A549 (cell line): ENCODE measurements at regions not wholly inside any gene's neighbourhood (a gene's known extent, or its start where the extent isn't known, plus 50 kb on each side); places are given as distances from the start of the nearest gene placed in this dataset.

Experiments used
- ATAC-seq, 2 experiments: fragments of 200-7000 bp in 1 of 2; fragments of >200 bp in 1 of 2; cut with Nextera tagmentation in 1 of 2; cut with Tn5 transposase in 1 of 2; 3 replicates each; pipeline versions ENCODE4 v1.8.0 to v1.9.1; 2018 to 2020; ENCODE audit warnings: mild to moderate bottlenecking in 1 of 2, moderate library complexity in 1 of 2
- CTCF ChIA-PET: fragments of 300-600 bp; sonication (Branson Sonifier 250); formaldehyde crosslinking; extraction: SDS; loops from one replicate; lab custom pipeline; 2021; ENCODE audit warnings: antibody characterized with exemption, inconsistent platforms; lab: Yijun Ruan, JAX
- POLR2A ChIA-PET: fragments of 350-600 bp; formaldehyde crosslinking; extraction: SDS; loops from one replicate; lab custom pipeline; 2021; ENCODE audit warnings: antibody characterized with exemption, inconsistent platforms; lab: Yijun Ruan, JAX
- DNase-seq, 2 experiments: peaks; one replicate each; pipeline versions ENCODE4 v3.0.0 to v3.0.0-alpha.2; 2011 to 2016; ENCODE audit warnings: low read depth in 1 of 2, low spot score in 1 of 2
- FAIRE-seq: peaks from 2 replicates; lab custom pipeline; 2011; peaks lifted over from hg19 to GRCh38; lab: Jason Lieb, UNC
- H3K27ac ChIP-seq, 2 experiments: fragments of >200 bp; sonication (Bioruptor Twin); formaldehyde crosslinking; 3 replicates each; pipeline ENCODE4 v1.5.1; 2016 to 2017
- H3K4me1 ChIP-seq: fragments of >200 bp; sonication (Bioruptor Twin); formaldehyde crosslinking; 3 replicates; pipeline ENCODE4 v1.6.1; 2016
- H3K4me2 ChIP-seq: fragments of >200 bp; sonication (Bioruptor Twin); formaldehyde crosslinking; 3 replicates; pipeline ENCODE4 v1.6.1; 2016
- H3K4me3 ChIP-seq: fragments of >200 bp; sonication (Bioruptor Twin); formaldehyde crosslinking; 3 replicates; pipeline ENCODE4 v1.5.1; 2016
- H3K9me3 ChIP-seq: fragments of >200 bp; sonication (Bioruptor Twin); formaldehyde crosslinking; 3 replicates; pipeline ENCODE4 v1.6.1; 2016
- ATOH8 ChIP-seq: fragments of 250-450 bp; sonication (Bioruptor Pico); IDR thresholded peaks from 2 replicates; pipeline ENCODE4 v1.5.0; 2020; ENCODE audit warnings: low read depth, mild to moderate bottlenecking, moderate library complexity
- CBX2 ChIP-seq: fragments of 200-600 bp; sonication (generic); IDR thresholded peaks from 2 replicates; pipeline ENCODE4 v1.6.1; 2016; ENCODE audit warnings: low read depth, mild to moderate bottlenecking, borderline replicate concordance
- FOSL2 ChIP-seq, 2 experiments: fragments of 450-650 bp in 1 of 2; fragments of >200 bp in 1 of 2; sonication (Bioruptor Twin) in 1 of 2; formaldehyde crosslinking; IDR thresholded peaks; 2 replicates each; pipeline versions ENCODE4 v1.5.0 to v1.6.1; 2016 to 2020; ENCODE audit warnings: mild to moderate bottlenecking in 1 of 2, moderate library complexity in 1 of 2
- HDAC2 ChIP-seq: fragments of 200-600 bp; sonication (generic); IDR thresholded peaks from 2 replicates; pipeline ENCODE4 v1.6.1; 2016
- HEYL ChIP-seq: fragments of 250-450 bp; sonication (Bioruptor Pico); IDR thresholded peaks from 2 replicates; pipeline ENCODE4 v1.8.0; 2021; ENCODE audit warnings: mild to moderate bottlenecking, moderate library complexity
- HOXB13 ChIP-seq: fragments of 250-450 bp; sonication (Bioruptor Pico); IDR thresholded peaks from 2 replicates; pipeline ENCODE4 v1.5.0; 2020; ENCODE audit warnings: low read depth, mild to moderate bottlenecking, moderate library complexity
- JUNB ChIP-seq: fragments of >200 bp; sonication (Bioruptor Twin); formaldehyde crosslinking; IDR thresholded peaks from 2 replicates; pipeline ENCODE4 v1.6.1; 2016
- KDM5A ChIP-seq: fragments of 200-600 bp; sonication (generic); IDR thresholded peaks from 2 replicates; pipeline ENCODE4 v1.6.1; 2016; ENCODE audit warnings: antibody characterized with exemption, mild to moderate bottlenecking
- MAFK ChIP-seq: fragments of 450-650 bp; IDR thresholded peaks from 2 replicates; pipeline ENCODE4 v1.6.1; 2014; ENCODE audit not compliant: partially characterized antibody
- MAZ ChIP-seq: fragments of 150-350 bp; IDR thresholded peaks from 2 replicates; pipeline ENCODE4 v1.6.1; 2014; ENCODE audit warnings: antibody characterized with exemption, low read depth, low read length, borderline replicate concordance
- NPAS2 ChIP-seq: fragments of 250-450 bp; sonication (Bioruptor Pico); IDR thresholded peaks from 2 replicates; pipeline ENCODE4 v1.8.0; 2022; ENCODE audit warnings: mild to moderate bottlenecking, moderate library complexity, borderline replicate concordance
- PHF8 ChIP-seq: fragments of 200-600 bp; sonication (generic); IDR thresholded peaks from 2 replicates; pipeline ENCODE4 v1.6.1; 2016; ENCODE audit warnings: low read depth, mild to moderate bottlenecking, antibody characterized with exemption, moderate library complexity, borderline replicate concordance
- POLR2A ChIP-seq: IDR thresholded peaks from 2 replicates; pipeline ENCODE4 v1.6.1; 2012; ENCODE audit warnings: mild to moderate bottlenecking, low read length
- POLR2AphosphoS2 ChIP-seq: conservative IDR thresholded peaks from 2 replicates; pipeline ENCODE4 v1.6.1; 2012; ENCODE audit warnings: low read length, improper control_type of control experiment, inconsistent platforms
- RARB ChIP-seq: fragments of 250-450 bp; sonication (Bioruptor Pico); IDR thresholded peaks from 2 replicates; pipeline ENCODE4 v1.8.0; 2021; ENCODE audit warnings: mild to moderate bottlenecking, moderate library complexity
- RNF2 ChIP-seq: fragments of 200-600 bp; sonication (generic); IDR thresholded peaks from 2 replicates; pipeline ENCODE4 v1.6.1; 2016; ENCODE audit warnings: low read depth, mild to moderate bottlenecking, antibody characterized with exemption, moderate library complexity, borderline replicate concordance
- SMC3 ChIP-seq: fragments of >200 bp; sonication (Bioruptor Twin); formaldehyde crosslinking; IDR thresholded peaks from 3 replicates; pipeline ENCODE4 v1.6.1; 2018; ENCODE audit warnings: inconsistent platforms
- TP53 ChIP-seq: fragments of 250-450 bp; sonication (Bioruptor Pico); IDR thresholded peaks from 2 replicates; pipeline ENCODE4 v1.5.0; 2021; ENCODE audit warnings: mild to moderate bottlenecking, moderate library complexity
- USF2 ChIP-seq: fragments of 450-650 bp; IDR thresholded peaks from 2 replicates; pipeline ENCODE4 v1.6.1; 2014; ENCODE audit warnings: antibody characterized with exemption
- WGBS: methylation state at CpG from one replicate; pipeline ENCODE4 v1.1.6; 2017; ENCODE audit errors: missing lambda C conversion rate; 5-methylcytosine and 5-hydroxymethylcytosine counted together
- TF ChIP-seq, protein P1 (sequence below): fragments of >200 bp; sonication (Bioruptor Twin); formaldehyde crosslinking; IDR thresholded peaks from 3 replicates; pipeline ENCODE4 v1.5.1; 2016

- H3K27ac ChIP-seq = no peak overlapping the region
- no peaks in the 10 kb centered on the region; the same call in 2 of the 3 replicates for H3K9me3 ChIP-seq
- TF ChIP-seq MAFK (peak; percentile 73), CBX2 (no peak)
- H3K4me2 ChIP-seq = no peak overlapping the region
- no peak overlapping the region for H3K4me3 ChIP-seq
- FAIRE-seq = no peak
- ATAC-seq = no peak
- H3K4me1 ChIP-seq = no peaks in the 10 kb centered on the region
- POLR2A ChIA-PET = no interaction called here
- 1% methylated on average over 2 of the region's 2 CpGs for WGBS
- CTCF ChIA-PET = no interaction called here
- DNase-seq = no peak
Observed at GRCh38 chr10:27426948-27427467, 77.1 kb upstream of the RAB18 start.

DNA sequence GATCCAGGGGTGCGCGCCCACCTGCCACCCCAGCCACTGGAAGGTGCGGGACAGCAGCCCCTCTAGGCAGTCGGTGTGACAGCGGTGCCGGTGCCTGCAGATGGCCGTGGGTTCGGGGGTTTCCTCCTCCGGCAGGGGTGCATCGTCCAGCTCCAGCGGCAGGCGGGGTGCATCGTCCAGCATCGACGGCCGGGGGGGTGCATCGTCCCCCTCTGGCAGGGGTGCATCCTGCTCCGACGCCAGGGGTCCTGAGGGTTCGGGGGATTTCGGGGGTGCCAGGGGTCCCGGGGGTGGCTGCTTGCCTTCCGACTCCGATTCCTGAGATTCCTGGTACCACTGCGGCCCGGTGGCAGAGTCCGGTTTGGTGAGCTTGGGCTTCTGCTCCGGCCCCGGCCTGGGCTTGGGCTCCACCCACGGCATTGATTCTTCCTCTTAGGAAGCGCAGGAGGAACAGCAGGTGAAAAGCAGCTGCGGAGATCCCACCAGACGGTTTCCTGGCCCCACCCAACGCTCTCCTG is 90.2 kb upstream of the RAB18 start:
- no peak for FAIRE-seq
- H3K4me2 ChIP-seq = no peak overlapping the region
- H3K27ac ChIP-seq = no peak overlapping the region
- no peaks in the 10 kb centered on the region for H3K9me3 ChIP-seq
- no peak for TF ChIP-seq ATOH8
- TF ChIP-seq KDM5A = no peak
- TF ChIP-seq RNF2 = no peak
- no peak for TF ChIP-seq HDAC2
- TF ChIP-seq RARB (CRISPR knock-in tag) = no peak
- TF ChIP-seq USF2 = no peak
- TF ChIP-seq JUNB = no peak
- no peak for TF ChIP-seq HOXB13 (CRISPR knock-in tag)
- no peak for TF ChIP-seq MAZ
- no peak for TF ChIP-seq FOSL2 (IDR thresholded peaks at IDR 0.05)
- no peak for TF ChIP-seq FOSL2 (CRISPR knock-in tag; IDR thresholded peaks at IDR 0.05)
- no peak for TF ChIP-seq NPAS2
- no peaks in the 10 kb centered on the region for H3K4me1 ChIP-seq
- ChIA-PET POLR2A (no interaction called here), CTCF (no interaction called here)
- no peak for DNase-seq
- no peak overlapping the region for H3K4me3 ChIP-seq
- WGBS = 61% methylated on average over 15 of the region's 34 CpGs
- ATAC-seq = no peak

DNA sequence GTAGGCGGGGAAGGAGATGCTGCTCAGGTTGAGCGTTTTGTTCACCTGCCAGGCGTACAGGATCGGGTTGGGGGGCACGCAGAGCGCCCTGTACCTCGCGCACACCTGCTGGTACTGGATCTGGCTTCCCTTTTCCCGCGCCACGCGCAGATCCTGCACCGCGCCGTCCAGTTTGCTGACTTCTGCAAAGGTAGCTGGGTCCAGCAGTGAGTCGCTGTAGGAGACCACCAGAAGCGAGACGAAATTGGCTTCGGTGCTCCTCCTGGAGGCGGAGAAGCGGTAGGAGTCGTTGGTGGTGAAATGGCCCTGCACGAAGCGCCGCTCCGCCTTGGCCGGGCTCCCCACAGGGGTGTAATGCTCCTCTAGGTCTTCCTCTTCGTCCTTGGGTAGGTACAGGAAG is 90.7 kb upstream of the RAB18 start:
- no peak overlapping the region for H3K4me3 ChIP-seq
- ATAC-seq = no peak
- TF ChIP-seq HDAC2 = no peak
- TF ChIP-seq, protein P1, sequence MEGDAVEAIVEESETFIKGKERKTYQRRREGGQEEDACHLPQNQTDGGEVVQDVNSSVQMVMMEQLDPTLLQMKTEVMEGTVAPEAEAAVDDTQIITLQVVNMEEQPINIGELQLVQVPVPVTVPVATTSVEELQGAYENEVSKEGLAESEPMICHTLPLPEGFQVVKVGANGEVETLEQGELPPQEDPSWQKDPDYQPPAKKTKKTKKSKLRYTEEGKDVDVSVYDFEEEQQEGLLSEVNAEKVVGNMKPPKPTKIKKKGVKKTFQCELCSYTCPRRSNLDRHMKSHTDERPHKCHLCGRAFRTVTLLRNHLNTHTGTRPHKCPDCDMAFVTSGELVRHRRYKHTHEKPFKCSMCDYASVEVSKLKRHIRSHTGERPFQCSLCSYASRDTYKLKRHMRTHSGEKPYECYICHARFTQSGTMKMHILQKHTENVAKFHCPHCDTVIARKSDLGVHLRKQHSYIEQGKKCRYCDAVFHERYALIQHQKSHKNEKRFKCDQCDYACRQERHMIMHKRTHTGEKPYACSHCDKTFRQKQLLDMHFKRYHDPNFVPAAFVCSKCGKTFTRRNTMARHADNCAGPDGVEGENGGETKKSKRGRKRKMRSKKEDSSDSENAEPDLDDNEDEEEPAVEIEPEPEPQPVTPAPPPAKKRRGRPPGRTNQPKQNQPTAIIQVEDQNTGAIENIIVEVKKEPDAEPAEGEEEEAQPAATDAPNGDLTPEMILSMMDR = no peak
- 0 out of 2 replicates have a peak, but pooled peaks have one; percentile 5 for TF ChIP-seq POLR2A
- no peak for TF ChIP-seq POLR2AphosphoS2
- no peak for TF ChIP-seq TP53 (CRISPR knock-in tag)
- TF ChIP-seq, all 56 proteins: peak for 1

GRCh38 chr10:27410153-27410552 is 94.0 kb upstream of the RAB18 start:
- no peak overlapping the region for H3K27ac ChIP-seq

More for the DNA sequence above, 90.7 kb upstream of the RAB18 start:
- CTCF ChIA-PET = no interaction called here
- no peak for FAIRE-seq
- POLR2A ChIA-PET = no interaction called here
- no peak overlapping the region for H3K27ac ChIP-seq
- no peaks in the 10 kb centered on the region for H3K9me3 ChIP-seq
- no peak overlapping the region for H3K4me2 ChIP-seq
- no peak for DNase-seq
- no peaks in the 10 kb centered on the region for H3K4me1 ChIP-seq
- 83% methylated on average over 21 of the region's 28 CpGs for WGBS

More at GRCh38 chr10:27410153-27410552, 94.0 kb upstream of the RAB18 start:
- DNase-seq = no peak
- Histone ChIP-seq H3K9me3 (no peaks in the 10 kb centered on the region), H3K4me1 (no peaks in the 10 kb centered on the region), H3K4me2 (no peak overlapping the region), H3K4me3 (no peak overlapping the region)
- no peak for FAIRE-seq
- no peak for ATAC-seq
- TF ChIP-seq NPAS2 (no peak), PHF8 (no peak), SMC3 (no peak), HEYL (CRISPR knock-in tag) (no peak), MAZ (no peak)
- POLR2A ChIA-PET = no interaction called here
- CTCF ChIA-PET = interaction anchor here (0.6 to 1.2 kb wide), 2 partner anchors 41 to 824 kb away, joined by 3 read pairs; no protein-coding TSS in a partner anchor
- 34% methylated on average over 3 of the region's 3 CpGs for WGBS
